ENCODE measurements at regions not wholly inside any gene's neighbourhood (a gene's known extent, or its start where the extent isn't known, plus 50 kb on each side); places are given as distances from the start of the nearest gene placed in this dataset.

DNA sequence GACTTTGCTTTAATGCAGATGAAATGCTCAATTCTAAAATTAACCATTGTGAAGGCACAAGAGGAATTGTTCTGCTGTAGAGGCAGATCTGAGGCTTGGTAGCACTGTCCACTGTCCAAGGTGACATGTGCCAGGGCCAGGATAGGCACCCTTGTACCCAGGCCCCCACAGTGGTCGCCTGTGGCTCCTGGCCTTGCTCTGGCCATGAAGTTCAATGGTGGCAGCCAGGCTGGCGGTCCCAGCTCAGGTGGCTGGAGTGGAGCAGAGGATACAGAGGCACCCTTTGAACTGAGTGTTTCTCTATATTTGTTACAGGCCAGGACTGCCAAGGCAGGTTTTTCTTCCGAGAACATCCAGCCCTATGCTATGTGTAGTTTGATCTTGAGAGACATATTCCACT is 102.6 kb downstream of the PTGS2 start:
- TF ChIP-seq CTCF (IDR thresholded peaks at IDR 0.05): no peak
- no peak for TF ChIP-seq EP300 (IDR thresholded peaks at IDR 0.05; ENCODE audit: low read depth)
- no peak for TF ChIP-seq POLR2AphosphoS5 (IDR thresholded peaks at IDR 0.05)
- TF ChIP-seq POLR2A (IDR thresholded peaks at IDR 0.05): no peak
